ENCODE measurements at regions not wholly inside any gene's neighbourhood (a gene's known extent, or its start where the extent isn't known, plus 50 kb on each side); places are given as distances from the start of the nearest gene placed in this dataset.

DNA sequence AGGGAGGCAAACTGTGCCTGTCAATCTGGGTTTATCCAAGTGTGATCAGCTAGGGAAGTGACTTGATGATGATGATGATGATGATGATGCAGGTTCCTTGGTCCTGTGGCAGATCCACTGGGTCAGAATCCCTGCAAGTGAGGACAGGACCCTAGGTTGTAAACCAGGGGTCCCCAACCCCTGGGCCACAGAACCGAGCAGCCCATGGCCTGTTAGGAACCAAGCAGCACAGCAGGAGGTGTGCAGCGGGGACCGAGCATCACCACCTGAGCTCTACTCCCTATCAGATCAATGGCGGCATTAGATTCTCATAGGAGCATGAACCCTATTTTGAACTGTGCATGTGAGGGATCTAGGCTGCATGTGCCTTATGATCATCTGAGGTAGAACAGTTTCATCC lies 144.7 kb upstream of the PDE1C start:
- ATAC-seq, result no peak
- no peak for TF ChIP-seq PPARA (CRISPR knock-in tag; IDR thresholded peaks at IDR 0.05; ENCODE audit: borderline replicate concordance)
- no peak for TF ChIP-seq TSHZ2 (CRISPR knock-in tag; IDR thresholded peaks at IDR 0.05)
- no peak for TF ChIP-seq CREB5 (CRISPR knock-in tag; IDR thresholded peaks at IDR 0.05; ENCODE audit: low read depth)
- TF ChIP-seq ZFP3 (CRISPR knock-in tag; IDR thresholded peaks at IDR 0.05), result no peak
- TF ChIP-seq ARNTL (CRISPR knock-in tag; IDR thresholded peaks at IDR 0.05; ENCODE audit: borderline replicate concordance, low read depth), result no peak
- TF ChIP-seq, protein P1, sequence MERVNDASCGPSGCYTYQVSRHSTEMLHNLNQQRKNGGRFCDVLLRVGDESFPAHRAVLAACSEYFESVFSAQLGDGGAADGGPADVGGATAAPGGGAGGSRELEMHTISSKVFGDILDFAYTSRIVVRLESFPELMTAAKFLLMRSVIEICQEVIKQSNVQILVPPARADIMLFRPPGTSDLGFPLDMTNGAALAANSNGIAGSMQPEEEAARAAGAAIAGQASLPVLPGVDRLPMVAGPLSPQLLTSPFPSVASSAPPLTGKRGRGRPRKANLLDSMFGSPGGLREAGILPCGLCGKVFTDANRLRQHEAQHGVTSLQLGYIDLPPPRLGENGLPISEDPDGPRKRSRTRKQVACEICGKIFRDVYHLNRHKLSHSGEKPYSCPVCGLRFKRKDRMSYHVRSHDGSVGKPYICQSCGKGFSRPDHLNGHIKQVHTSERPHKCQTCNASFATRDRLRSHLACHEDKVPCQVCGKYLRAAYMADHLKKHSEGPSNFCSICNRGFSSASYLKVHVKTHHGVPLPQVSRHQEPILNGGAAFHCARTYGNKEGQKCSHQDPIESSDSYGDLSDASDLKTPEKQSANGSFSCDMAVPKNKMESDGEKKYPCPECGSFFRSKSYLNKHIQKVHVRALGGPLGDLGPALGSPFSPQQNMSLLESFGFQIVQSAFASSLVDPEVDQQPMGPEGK (CRISPR knock-in tag; IDR thresholded peaks at IDR 0.05; ENCODE audit: borderline replicate concordance), result no peak
- TF ChIP-seq ZNF70 (CRISPR knock-in tag; IDR thresholded peaks at IDR 0.05), result no peak
- TF ChIP-seq ZFP30 (CRISPR knock-in tag; IDR thresholded peaks at IDR 0.05), result no peak

GRCh38 chr7:32212321-32212720 lies 142.1 kb upstream of the PDE1C start:
- TF ChIP-seq SNAI2 (CRISPR knock-in tag; IDR thresholded peaks at IDR 0.05), result no peak
- TF ChIP-seq TCF4 (CRISPR knock-in tag; IDR thresholded peaks at IDR 0.05; ENCODE audit: borderline replicate concordance), result no peak
- TF ChIP-seq ZNF8 (CRISPR knock-in tag; IDR thresholded peaks at IDR 0.05), result no peak
- no peak for TF ChIP-seq RARB (CRISPR knock-in tag; IDR thresholded peaks at IDR 0.05)
- no peak for TF ChIP-seq ZFP3 (CRISPR knock-in tag; IDR thresholded peaks at IDR 0.05)
- no peak for TF ChIP-seq PPARA (CRISPR knock-in tag; IDR thresholded peaks at IDR 0.05; ENCODE audit: borderline replicate concordance)
- no peak for TF ChIP-seq ZFP30 (CRISPR knock-in tag; IDR thresholded peaks at IDR 0.05)
- TF ChIP-seq, protein P2, sequence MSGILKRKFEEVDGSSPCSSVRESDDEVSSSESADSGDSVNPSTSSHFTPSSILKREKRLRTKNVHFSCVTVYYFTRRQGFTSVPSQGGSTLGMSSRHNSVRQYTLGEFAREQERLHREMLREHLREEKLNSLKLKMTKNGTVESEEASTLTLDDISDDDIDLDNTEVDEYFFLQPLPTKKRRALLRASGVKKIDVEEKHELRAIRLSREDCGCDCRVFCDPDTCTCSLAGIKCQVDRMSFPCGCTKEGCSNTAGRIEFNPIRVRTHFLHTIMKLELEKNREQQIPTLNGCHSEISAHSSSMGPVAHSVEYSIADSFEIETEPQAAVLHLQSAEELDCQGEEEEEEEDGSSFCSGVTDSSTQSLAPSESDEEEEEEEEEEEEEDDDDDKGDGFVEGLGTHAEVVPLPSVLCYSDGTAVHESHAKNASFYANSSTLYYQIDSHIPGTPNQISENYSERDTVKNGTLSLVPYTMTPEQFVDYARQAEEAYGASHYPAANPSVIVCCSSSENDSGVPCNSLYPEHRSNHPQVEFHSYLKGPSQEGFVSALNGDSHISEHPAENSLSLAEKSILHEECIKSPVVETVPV (CRISPR knock-in tag; IDR thresholded peaks at IDR 0.05), result no peak
- no peak for TF ChIP-seq CREB5 (CRISPR knock-in tag; IDR thresholded peaks at IDR 0.05; ENCODE audit: low read depth)
- no peak for TF ChIP-seq ARNTL (CRISPR knock-in tag; IDR thresholded peaks at IDR 0.05; ENCODE audit: borderline replicate concordance, low read depth)
- TF ChIP-seq TSHZ2 (CRISPR knock-in tag; IDR thresholded peaks at IDR 0.05), result no peak
- TF ChIP-seq, protein P3, sequence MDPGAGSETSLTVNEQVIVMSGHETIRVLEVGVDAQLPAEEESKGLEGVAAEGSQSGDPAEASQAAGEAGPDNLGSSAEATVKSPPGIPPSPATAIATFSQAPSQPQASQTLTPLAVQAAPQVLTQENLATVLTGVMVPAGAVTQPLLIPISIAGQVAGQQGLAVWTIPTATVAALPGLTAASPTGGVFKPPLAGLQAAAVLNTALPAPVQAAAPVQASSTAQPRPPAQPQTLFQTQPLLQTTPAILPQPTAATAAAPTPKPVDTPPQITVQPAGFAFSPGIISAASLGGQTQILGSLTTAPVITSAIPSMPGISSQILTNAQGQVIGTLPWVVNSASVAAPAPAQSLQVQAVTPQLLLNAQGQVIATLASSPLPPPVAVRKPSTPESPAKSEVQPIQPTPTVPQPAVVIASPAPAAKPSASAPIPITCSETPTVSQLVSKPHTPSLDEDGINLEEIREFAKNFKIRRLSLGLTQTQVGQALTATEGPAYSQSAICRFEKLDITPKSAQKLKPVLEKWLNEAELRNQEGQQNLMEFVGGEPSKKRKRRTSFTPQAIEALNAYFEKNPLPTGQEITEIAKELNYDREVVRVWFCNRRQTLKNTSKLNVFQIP (CRISPR knock-in tag; IDR thresholded peaks at IDR 0.05; ENCODE audit: borderline replicate concordance, low read depth), result no peak
- no peak for TF ChIP-seq ESRRG (CRISPR knock-in tag; IDR thresholded peaks at IDR 0.05)
- TF ChIP-seq CSDC2 (CRISPR knock-in tag; IDR thresholded peaks at IDR 0.05), result no peak
- TF ChIP-seq GLIS3 (CRISPR knock-in tag; IDR thresholded peaks at IDR 0.05), result no peak
- no peak for TF ChIP-seq ISL1 (CRISPR knock-in tag; IDR thresholded peaks at IDR 0.05)
- no peak for TF ChIP-seq OSR1 (CRISPR knock-in tag; IDR thresholded peaks at IDR 0.05)
- no peak for TF ChIP-seq ZC3H10 (CRISPR knock-in tag; IDR thresholded peaks at IDR 0.05)
- TF ChIP-seq, protein P1 (CRISPR knock-in tag; IDR thresholded peaks at IDR 0.05; ENCODE audit: borderline replicate concordance), result no peak
- TF ChIP-seq ZNF70 (CRISPR knock-in tag; IDR thresholded peaks at IDR 0.05), result no peak
- ATAC-seq, result no peak
